ENCODE measurements at regions not wholly inside any gene's neighbourhood (a gene's known extent, or its start where the extent isn't known, plus 50 kb on each side); places are given as distances from the start of the nearest gene placed in this dataset.

GRCh38 chr10:130341356-130341755 lies 205.2 kb downstream of the GLRX3 start:
- TF ChIP-seq CTCF (IDR thresholded peaks at IDR 0.05) = peak in 1 of 4 experiments; percentile 39
- no peak for TF ChIP-seq POLR2AphosphoS5 (IDR thresholded peaks at IDR 0.05)
- TF ChIP-seq POLR2A (IDR thresholded peaks at IDR 0.05) = no peak
